Ovary (tissue), 7 donors: ENCODE measurements at regions not wholly inside any gene's neighbourhood (a gene's known extent, or its start where the extent isn't known, plus 50 kb on each side); places are given as distances from the start of the nearest gene placed in this dataset.
A peak's percentile ranks its signal among the peaks of the same experiment; 100 is the strongest.

Experiments
- DNase-seq, 5 donors: peaks; one replicate each; pipeline ENCODE4 v3.0.0-alpha.2; 2019 to 2020
- H3K27ac ChIP-seq, 2 donors: fragments of 200-600 bp; one replicate each; pipeline versions ENCODE4 v1.5.1 to v1.8.0; 2019 to 2022
- H3K27me3 ChIP-seq: fragments of 200-600 bp; one replicate; pipeline ENCODE4 v1.8.0; 2022
- H3K36me3 ChIP-seq: fragments of 200-600 bp; sonication (generic); one replicate; pipeline ENCODE4 v1.5.1; 2019
- H3K4me1 ChIP-seq: one replicate; pipeline ENCODE4 v1.8.1; 2013; ENCODE audit warnings: mild to moderate bottlenecking, moderate library complexity; ENCODE audit not compliant: insufficient read depth
- H3K4me3 ChIP-seq: fragments of 200-600 bp; sonication (generic); one replicate; pipeline ENCODE4 v1.5.1; 2017
- H3K9me3 ChIP-seq, 2 donors: fragments of 200-600 bp in 1 of 2; sonication (generic) in 1 of 2; one replicate each; pipeline versions ENCODE4 v1.5.1 to v1.8.1; 2013 to 2019; ENCODE audit warnings: mild to moderate bottlenecking in 1 of 2, moderate library complexity in 1 of 2
- CTCF ChIP-seq, 3 donors: fragments of 450-650 bp in 2 of 3; fragments of 200-600 bp in 1 of 3; IDR thresholded peaks; one replicate each; pipeline versions ENCODE4 v1.5.1 to v1.8.0; 2016 to 2022; ENCODE audit warnings: antibody characterized with exemption in 3 of 3, mild to moderate bottlenecking in 1 of 3
- EP300 ChIP-seq: sonication (generic); formaldehyde crosslinking; IDR thresholded peaks from one replicate; pipeline ENCODE4 v1.6.1; 2017; ENCODE audit warnings: antibody characterized with exemption
- POLR2A ChIP-seq: fragments of 450-650 bp; IDR thresholded peaks from one replicate; pipeline ENCODE4 v1.6.1; 2017; ENCODE audit warnings: antibody characterized with exemption, mild to moderate bottlenecking, moderate library complexity
- WGBS, 3 donors: extraction: QIAGEN DNeasy Blood & Tissue Kit in 1 of 3; methylation state at CpG; one replicate each; pipeline versions ENCODE4 v1.1.5 to v1.1.7; 2013 to 2017; 5-methylcytosine and 5-hydroxymethylcytosine counted together
- intact Hi-C, 4 donors: fragments of 100-400 bp; cut with DNase I; formaldehyde crosslinking; loops; one replicate each; pipeline versions ENCODE4 v1.11.0 to v1.15.1; 2022 to 2023
- donor health status: DM: no; HTN: no; CAD: no; lungs with moderate emphysema.
- donor health status: DM: no; HTN: no; CAD: no.
- donor health status: Bipolar disorder and iron deficiency.
- donor health status: DM: no; HTN: no; CAD: no.
- donor health status: DM: yes; HTN: yes; CAD: no.

DNA sequence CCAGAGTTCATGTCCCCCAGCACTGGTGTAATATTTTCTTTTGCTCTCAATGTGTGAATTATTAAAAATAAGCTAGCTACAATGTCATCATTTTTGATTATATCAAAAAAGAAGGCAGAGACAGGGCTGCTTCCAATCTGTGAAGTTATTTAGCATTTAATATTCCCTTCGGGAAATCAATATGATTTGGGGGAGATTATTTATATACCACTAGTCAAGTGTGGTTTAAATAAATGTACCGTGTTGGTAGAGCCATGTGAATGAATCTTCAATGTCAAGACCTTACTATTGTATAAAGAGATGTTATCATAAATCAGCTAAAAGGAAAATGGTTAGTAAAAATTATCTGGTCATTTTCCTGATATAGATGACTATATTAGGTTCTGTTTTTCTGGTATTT lies 87.4 kb upstream of the MID1 start:
- Histone ChIP-seq H3K4me1 (no peaks in the 10 kb centered on the region), H3K4me3 (no peak overlapping the region), H3K9me3 (no peaks in the 10 kb centered on the region), H3K36me3 (no peaks in the 10 kb centered on the region), H3K27me3 (no peaks in the 10 kb centered on the region), H3K27ac (no peak overlapping the region)
- DNase-seq, result no peak
- no peak for TF ChIP-seq EP300
- no peak for TF ChIP-seq CTCF (IDR thresholded peaks at IDR 0.05)
- no peak for TF ChIP-seq POLR2A
- intact Hi-C loops, result no loop called here
- 68 to 71% (median 70%) methylated on average over 2 of the region's 2 CpGs for WGBS, 3 donors

DNA sequence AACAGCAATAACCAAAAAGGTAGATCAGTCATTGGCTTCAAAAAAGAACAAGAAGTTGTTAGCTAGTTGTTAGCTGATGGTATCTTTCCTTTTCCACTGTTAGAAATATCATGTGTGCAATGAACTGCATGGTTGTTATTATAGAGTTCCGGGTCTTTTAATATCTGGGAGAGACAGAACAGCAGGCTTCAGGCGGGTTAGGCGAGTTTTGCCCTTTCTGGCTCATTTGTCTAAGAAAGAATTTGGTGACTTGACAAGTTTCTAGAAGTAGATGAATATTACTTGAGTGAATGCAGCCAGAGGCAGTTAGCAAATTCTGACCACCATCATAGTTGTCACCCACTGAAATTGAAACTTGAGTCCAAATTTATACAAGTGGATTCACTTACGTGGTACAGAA lies 88.9 kb upstream of the MID1 start:
- H3K27me3 ChIP-seq, result no peaks in the 10 kb centered on the region
- 56 to 67% (median 65%) methylated on average over 4 of the region's 4 CpGs for WGBS, 3 donors
- H3K36me3 ChIP-seq, result no peaks in the 10 kb centered on the region
- no peaks in the 10 kb centered on the region for H3K9me3 ChIP-seq
- no peak for TF ChIP-seq EP300
- no peak for TF ChIP-seq CTCF (IDR thresholded peaks at IDR 0.05)
- no peak for TF ChIP-seq POLR2A
- intact Hi-C loops, result no loop called here
- H3K4me1 ChIP-seq, result no peaks in the 10 kb centered on the region
- H3K27ac ChIP-seq, result no peak overlapping the region
- no peak overlapping the region for H3K4me3 ChIP-seq
- DNase-seq, result no peak

- no peak overlapping the region for H3K27ac ChIP-seq
- no peak overlapping the region for H3K4me3 ChIP-seq
- intact Hi-C loops, result no loop called here
- whole genome bisulfite sequencing, 3 donors, result 62 to 67% (median 63%) methylated on average over 5 of the region's 5 CpGs
- H3K9me3 ChIP-seq, result no peaks in the 10 kb centered on the region
- H3K4me1 ChIP-seq, result no peaks in the 10 kb centered on the region
- DNase-seq, result no peak
- no peak for TF ChIP-seq CTCF (IDR thresholded peaks at IDR 0.05)
- no peak for TF ChIP-seq EP300
- TF ChIP-seq POLR2A, result no peak
- H3K27me3 ChIP-seq, result no peaks in the 10 kb centered on the region
- H3K36me3 ChIP-seq, result no peaks in the 10 kb centered on the region
Observed at GRCh38 chrX:10714531-10714930, 94.1 kb upstream of the MID1 start.

GRCh38 chrX:10722851-10723250 lies 102.5 kb upstream of the MID1 start:
- DNase-seq, result peak in 4 of 5 donors; percentile 32 to 75 (median 50)
- H3K36me3 ChIP-seq, result no peaks in the 10 kb centered on the region
- no peak overlapping the region for H3K4me3 ChIP-seq
- no peaks in the 10 kb centered on the region for H3K9me3 ChIP-seq
- no peaks in the 10 kb centered on the region for H3K4me1 ChIP-seq
- 13 to 18% (median 15%) methylated on average over 4 of the region's 4 CpGs for WGBS, 3 donors
- H3K27ac ChIP-seq, result no peak overlapping the region
- TF ChIP-seq POLR2A (no peak), EP300 (no peak), CTCF (IDR thresholded peaks at IDR 0.05) (peak; percentile 35 to 54 (median 51))
- intact Hi-C loops, result loop anchor here in 3 of 4 donors (10.0 kb wide), 2 partner anchors 528 to 538 kb away; no protein-coding TSS in a partner anchor
- H3K27me3 ChIP-seq, result no peaks in the 10 kb centered on the region
